ENCODE measurements at regions not wholly inside any gene's neighbourhood (a gene's known extent, or its start where the extent isn't known, plus 50 kb on each side); places are given as distances from the start of the nearest gene placed in this dataset.
A peak's percentile ranks its signal among the peaks of the same experiment; 100 is the strongest.
"Not testable (repeated sequence)": the region's sequence is repeated elsewhere in the genome, so short reads cannot be mapped to it uniquely, and the experiment has no call there.

- no peak for DNase-seq (ENCODE audit: low read depth)
Observed at GRCh38 chr4:181752516-181752915, 490.7 kb upstream of the TENM3 start.

DNA sequence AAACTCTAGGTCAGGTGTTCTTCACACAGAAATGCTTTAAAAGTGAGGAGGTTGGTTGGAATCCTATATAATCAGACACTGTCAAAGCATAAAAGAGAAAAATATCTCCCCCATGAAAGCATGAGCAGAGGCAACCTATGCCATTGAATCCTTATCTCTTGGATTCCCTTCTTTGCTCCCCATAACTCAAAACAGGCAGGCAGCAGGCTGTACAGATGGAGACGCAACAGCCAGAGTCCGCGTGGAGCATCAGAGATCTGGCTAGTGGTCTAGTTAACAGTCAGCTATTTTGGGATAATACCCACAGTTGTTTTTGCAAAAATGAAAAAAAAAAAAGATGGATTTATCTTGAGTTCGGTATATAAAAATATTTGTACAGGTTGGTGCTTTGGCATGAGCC, 490.0 kb upstream of the TENM3 start:
- no peak for DNase-seq (ENCODE audit: low read depth)

DNA sequence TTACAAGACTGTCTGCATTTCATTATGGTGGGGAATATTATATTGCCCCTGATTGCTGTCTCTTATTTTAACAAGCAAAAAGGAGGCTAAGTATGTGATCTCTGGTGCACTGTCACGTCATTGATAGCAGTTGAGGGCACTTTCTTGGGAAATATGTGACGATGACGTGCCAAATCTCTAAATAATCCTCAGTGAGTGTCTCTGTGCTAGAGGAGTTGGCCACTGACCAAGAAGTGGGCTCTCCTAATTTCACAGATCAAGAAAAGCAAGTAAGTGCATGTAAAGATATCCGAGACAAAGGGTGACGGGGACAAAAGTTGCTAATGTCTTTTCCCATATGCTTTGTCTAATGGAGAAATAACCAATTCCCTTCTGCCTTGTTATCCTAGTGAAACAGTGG, 487.4 kb upstream of the TENM3 start:
- DNase-seq (ENCODE audit: low read depth) = no peak

GRCh38 chr4:181756451-181757095, 486.6 kb upstream of the TENM3 start:
- no peak for DNase-seq (ENCODE audit: low read depth)

- no peak for DNase-seq (ENCODE audit: low read depth)
Observed at GRCh38 chr4:181757098-181757497, 486.1 kb upstream of the TENM3 start.

- no peak for DNase-seq (ENCODE audit: low read depth)
Observed at GRCh38 chr4:181757910-181758660, 485.1 kb upstream of the TENM3 start.

- peak; percentile 2 for DNase-seq (ENCODE audit: low read depth)
Observed at GRCh38 chr4:181760560-181760959, 482.6 kb upstream of the TENM3 start.

DNA sequence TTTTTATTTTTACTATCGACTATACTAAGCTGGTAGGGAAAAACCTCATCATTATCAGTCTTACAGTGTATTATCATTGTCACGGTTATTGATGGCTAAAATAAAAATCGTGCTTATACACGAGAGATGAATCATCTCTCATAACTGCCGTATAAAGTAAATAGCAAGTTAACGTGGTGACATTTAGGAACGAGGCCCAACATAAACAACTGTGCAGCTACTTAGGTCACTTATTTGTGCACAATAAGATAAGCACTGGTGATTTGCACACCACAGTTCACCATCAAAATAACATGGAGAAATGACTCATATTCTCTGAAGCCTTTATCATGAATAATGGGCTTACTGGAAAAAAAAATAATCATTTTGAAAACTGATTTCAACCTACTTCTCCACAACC, 482.0 kb upstream of the TENM3 start:
- DNase-seq (ENCODE audit: low read depth) = peak; percentile 54

DNA sequence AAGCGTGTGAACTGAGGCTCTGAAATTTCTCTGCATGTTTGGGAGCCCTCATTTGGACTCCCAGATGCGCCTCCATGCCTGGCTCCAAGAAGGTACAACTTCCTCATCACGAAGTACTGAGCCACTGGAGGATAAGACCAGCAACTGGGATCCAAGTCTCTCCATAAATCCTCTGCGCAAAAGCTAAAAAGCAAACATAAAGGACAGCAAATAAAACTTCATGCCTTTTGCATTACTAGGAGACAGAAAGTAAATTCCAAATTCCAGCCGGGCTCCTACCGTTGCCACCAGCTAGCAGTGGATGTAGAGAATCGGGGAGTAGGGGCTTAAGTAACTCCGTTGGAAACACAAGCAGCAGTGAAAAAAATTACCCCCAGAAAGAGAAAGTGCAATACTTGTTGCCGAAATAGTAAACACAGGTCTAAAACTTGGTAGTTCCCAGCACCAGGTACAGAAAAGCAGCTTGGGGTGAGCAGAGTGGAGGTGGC, 477.1 kb upstream of the TENM3 start:
- no peak for DNase-seq (ENCODE audit: low read depth)

- no peak for DNase-seq (ENCODE audit: low read depth)
Observed at GRCh38 chr4:181770971-181771370, 472.2 kb upstream of the TENM3 start.

GRCh38 chr4:181775298-181775697, 467.9 kb upstream of the TENM3 start:
- DNase-seq (ENCODE audit: low read depth) = no peak

GRCh38 chr4:181776264-181777054, 466.7 kb upstream of the TENM3 start:
- no peak for DNase-seq (ENCODE audit: low read depth)

GRCh38 chr4:181777518-181777917, 465.7 kb upstream of the TENM3 start:
- no peak for DNase-seq (ENCODE audit: low read depth)

DNA sequence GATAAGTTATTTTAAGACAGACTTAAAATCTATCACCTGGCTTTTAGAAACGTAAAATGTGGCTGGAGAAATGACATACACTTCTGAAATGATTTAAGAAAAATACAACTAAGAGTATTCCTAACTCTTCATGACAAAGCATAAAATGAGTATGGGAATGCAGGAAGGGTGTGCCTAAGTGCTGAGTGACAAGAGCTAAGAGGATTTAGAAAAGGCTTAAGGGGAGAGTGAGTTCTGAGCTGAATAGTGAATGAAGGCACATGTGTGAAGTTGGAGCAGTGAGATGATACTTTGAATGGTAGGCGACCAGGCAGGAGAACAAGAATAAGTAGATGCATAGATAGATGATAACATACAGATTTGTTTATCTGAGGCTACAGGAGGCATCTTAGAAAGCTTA, 458.3 kb upstream of the TENM3 start:
- no peak for DNase-seq (ENCODE audit: low read depth)

GRCh38 chr4:181792641-181793040, 450.6 kb upstream of the TENM3 start:
- no peak for DNase-seq (ENCODE audit: low read depth)

DNA sequence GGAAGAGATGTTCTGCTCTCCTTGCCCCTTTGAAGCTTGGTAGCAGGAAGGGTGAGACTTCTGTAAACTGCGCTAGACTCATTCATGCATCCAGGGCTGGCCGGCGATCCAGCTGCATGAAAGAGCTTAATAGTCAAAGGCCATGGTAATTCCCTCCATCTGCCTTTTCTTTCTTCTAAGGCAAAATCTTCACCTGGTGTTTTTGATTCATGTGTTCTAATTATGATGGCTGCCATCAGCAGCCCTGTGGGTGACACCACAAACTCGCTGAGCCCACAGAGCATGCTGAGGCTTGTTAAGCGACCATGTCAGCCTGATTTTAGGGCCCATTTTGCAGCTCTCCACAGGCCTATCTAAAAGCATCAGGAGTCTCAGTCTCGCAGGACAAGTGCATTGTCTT, 450.1 kb upstream of the TENM3 start:
- no peak for DNase-seq (ENCODE audit: low read depth)

DNA sequence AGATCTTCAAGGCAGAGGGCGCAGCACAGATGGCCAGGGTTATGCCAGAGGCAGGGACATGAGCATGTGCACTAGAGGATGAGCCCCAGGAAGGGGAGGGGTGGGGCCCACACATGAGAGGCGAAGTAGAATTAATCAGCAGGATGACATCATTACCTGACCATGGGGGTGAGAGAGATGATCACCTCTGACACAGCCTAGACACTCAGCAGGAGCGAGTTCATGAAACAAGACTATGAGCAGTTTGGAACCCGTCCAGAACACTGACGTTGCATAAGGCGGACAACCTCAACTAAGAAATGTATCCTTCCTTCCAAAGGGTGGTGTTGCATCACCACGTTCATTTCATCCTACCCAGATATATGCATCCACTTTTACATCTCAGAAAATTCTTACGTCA, 446.7 kb upstream of the TENM3 start:
- DNase-seq (ENCODE audit: low read depth) = no peak

GRCh38 chr4:181798536-181798935, 444.7 kb upstream of the TENM3 start:
- no peak for DNase-seq (ENCODE audit: low read depth)

DNA sequence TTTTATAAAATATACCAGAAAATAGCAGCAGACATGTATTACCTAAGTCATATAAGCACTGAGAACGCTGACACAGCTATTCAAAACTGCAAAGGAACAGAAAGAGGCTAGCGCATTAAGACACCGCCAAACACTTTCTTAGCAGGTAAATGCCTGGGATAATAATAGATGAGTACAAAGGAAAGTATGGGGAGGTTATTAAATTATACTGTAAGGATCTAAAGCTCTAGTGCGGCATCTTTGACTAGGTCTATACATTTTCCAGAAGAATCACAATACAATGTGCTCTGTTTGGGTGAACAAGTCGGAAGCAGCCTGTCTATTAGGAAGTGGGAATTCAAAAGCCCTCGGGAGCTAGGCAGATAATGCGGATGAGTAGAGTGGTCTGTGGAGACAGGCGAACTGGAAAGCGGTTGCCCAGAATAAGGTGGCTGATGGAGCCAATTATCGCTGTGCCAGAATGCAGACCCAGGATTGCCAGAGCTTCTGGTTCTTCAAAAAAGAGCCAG, 443.6 kb upstream of the TENM3 start:
- no peak for DNase-seq (ENCODE audit: low read depth)

DNA sequence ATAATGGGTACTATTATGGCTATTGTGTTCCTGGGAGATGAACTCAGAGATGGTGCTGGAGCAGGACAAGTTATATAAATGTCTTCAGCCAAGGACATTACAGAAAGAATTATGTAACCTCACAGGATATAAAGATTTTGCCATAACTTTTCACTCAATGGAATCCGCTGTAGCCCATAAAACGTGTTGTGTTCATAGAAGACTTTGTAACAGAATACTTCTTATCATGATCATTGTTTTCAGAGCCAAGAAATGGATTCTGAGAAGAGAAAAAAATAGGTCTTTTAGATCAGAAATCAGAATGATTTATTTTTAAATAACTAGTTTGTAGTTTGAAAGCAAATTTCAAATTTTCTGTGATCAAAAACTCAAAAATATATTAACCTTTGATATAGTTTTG, 441.0 kb upstream of the TENM3 start:
- no peak for DNase-seq (ENCODE audit: low read depth)

DNA sequence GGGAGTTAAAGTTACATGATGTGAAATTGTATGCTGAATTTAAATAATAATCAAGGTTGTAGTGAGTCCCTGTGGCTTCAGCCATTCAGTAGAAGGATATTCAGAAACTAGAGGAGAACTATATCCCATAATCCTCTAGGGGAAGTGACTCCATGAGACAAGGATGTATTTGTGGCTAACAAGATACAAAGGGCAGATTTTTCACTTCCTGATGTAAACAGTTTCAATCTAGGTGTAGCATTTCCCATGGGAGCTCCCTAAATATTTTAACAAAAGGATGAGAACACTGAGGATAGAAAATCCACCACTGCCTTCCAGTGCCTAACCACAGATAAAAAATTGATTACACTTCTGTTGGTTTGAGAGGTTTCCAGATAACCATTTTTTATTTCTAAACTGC, 435.4 kb upstream of the TENM3 start:
- peak; percentile 41 for DNase-seq (ENCODE audit: low read depth)

GRCh38 chr4:181810711-181811110, 432.5 kb upstream of the TENM3 start:
- DNase-seq (ENCODE audit: low read depth) = no peak

- not testable (repeated sequence) for DNase-seq (ENCODE audit: low read depth)
Observed at GRCh38 chr4:181811550-181811949, 431.7 kb upstream of the TENM3 start.

Data from ELR (cell line).